ENCODE measurements at regions not wholly inside any gene's neighbourhood (a gene's known extent, or its start where the extent isn't known, plus 50 kb on each side); places are given as distances from the start of the nearest gene placed in this dataset.

DNA sequence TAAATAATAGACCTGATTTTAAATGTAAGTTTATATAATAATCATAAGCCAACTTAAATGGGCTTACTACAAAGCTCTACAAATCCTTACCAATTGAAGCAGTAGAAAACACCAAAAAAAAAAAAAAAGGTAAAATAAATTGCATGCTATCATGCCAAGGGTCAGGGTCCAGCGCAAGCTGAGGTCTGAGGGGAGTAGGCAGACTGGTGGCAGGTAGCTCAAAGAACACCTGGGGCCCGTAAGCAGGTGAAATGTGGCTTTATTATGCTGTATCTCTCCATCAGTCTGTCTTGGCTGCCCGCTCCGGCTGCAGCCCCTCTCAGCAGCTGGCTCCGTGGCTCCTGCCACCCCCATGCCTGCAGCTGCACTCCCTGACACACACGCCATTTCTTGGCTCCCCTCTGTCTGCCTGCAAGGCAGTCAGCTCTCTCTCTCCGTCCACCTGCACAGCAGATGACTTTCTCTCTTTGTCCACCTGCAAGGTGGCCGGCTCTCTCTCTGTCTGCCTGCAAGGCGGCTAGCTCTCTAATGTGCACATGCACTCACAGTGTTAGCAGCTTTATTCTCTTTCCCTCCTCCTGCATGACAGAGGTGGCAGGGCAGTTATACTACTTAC, 209.4 kb upstream of the UGT8 start:
- Histone ChIP-seq H3K4me3 (replicated peaks; ENCODE audit: low read depth, low read length) (no peak overlapping the region), H3K27me3 (replicated peaks; ENCODE audit: control insufficient read depth, insufficient read depth, low read length) (no peaks in the 10 kb centered on the region), H3K36me3 (ENCODE audit: control insufficient read depth, insufficient read depth, low read length) (no peaks in the 10 kb centered on the region)
- TF ChIP-seq, protein P1, sequence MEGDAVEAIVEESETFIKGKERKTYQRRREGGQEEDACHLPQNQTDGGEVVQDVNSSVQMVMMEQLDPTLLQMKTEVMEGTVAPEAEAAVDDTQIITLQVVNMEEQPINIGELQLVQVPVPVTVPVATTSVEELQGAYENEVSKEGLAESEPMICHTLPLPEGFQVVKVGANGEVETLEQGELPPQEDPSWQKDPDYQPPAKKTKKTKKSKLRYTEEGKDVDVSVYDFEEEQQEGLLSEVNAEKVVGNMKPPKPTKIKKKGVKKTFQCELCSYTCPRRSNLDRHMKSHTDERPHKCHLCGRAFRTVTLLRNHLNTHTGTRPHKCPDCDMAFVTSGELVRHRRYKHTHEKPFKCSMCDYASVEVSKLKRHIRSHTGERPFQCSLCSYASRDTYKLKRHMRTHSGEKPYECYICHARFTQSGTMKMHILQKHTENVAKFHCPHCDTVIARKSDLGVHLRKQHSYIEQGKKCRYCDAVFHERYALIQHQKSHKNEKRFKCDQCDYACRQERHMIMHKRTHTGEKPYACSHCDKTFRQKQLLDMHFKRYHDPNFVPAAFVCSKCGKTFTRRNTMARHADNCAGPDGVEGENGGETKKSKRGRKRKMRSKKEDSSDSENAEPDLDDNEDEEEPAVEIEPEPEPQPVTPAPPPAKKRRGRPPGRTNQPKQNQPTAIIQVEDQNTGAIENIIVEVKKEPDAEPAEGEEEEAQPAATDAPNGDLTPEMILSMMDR (IDR thresholded peaks at IDR 0.05; ENCODE audit: insufficient read depth, low read length, poor library complexity, severe bottlenecking) = no peak
- no peak for DNase-seq (ENCODE audit: extremely low read depth, insufficient read length)

DNA sequence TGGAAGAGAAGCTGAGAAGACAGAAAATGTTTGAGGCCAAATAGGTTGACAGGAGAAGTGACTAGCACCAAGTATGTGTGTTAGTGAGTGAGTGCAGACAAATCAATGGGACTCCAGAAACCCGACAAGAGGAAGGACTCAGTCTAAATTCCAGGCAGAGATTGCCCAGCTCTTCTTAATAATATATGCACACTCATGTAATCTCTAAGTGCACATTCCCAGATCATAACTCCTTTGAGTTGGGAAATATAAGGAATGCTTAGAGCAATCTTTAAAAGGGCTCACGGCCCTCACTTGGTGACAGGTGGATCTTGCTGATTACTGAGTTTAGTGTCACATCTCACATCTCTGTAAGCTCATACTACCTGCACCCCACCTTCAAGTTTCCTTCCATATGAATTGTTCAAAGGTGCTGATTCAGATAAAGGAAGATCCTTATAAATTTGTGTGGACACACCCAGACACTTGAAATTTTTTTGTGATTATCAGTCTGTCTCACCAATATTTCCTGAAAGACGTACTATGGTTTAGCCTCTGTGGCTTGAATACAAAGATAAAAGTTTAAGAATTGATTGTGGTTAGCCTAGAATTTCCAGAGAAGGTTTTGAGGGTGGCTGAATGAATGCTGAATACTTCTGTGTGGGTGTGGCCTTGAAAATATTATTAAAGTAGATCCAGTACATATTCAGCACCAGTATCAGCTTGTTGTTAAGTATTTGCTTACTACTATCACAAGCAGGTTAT, 205.1 kb upstream of the UGT8 start:
- TF ChIP-seq, protein P1 (IDR thresholded peaks at IDR 0.05; ENCODE audit: insufficient read depth, low read length, poor library complexity, severe bottlenecking) = no peak
- Histone ChIP-seq H3K4me3 (replicated peaks; ENCODE audit: low read depth, low read length) (no peak overlapping the region), H3K36me3 (ENCODE audit: control insufficient read depth, insufficient read depth, low read length) (no peaks in the 10 kb centered on the region), H3K27me3 (replicated peaks; ENCODE audit: control insufficient read depth, insufficient read depth, low read length) (no peaks in the 10 kb centered on the region; the same call in 1 of the 2 replicates)
- DNase-seq (ENCODE audit: extremely low read depth, insufficient read length) = no peak

DNA sequence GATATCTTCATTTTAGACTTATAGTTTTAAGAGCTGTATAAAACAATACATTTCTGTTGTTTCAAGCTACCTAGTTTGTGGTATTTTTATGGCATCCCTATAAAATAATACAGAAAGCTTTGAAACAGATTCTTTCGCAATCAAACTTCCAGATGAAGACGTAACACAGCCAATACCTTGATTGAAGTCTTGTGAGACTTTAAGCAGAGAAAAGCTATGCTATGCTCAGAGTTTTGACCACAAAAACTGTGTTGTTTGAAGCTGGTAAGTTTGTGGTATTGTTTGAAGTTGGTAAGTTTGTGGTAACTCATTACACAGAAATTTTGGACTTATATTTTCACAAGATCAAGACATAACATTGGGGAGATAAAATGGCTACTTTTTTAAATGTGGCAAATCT, 201.8 kb upstream of the UGT8 start:
- TF ChIP-seq, protein P1 (IDR thresholded peaks at IDR 0.05; ENCODE audit: insufficient read depth, low read length, poor library complexity, severe bottlenecking) = no peak
- Histone ChIP-seq H3K27me3 (replicated peaks; ENCODE audit: control insufficient read depth, insufficient read depth, low read length) (no peaks in the 10 kb centered on the region; the same call in 1 of the 2 replicates), H3K36me3 (ENCODE audit: control insufficient read depth, insufficient read depth, low read length) (no peaks in the 10 kb centered on the region), H3K4me3 (replicated peaks; ENCODE audit: low read depth, low read length) (no peak overlapping the region)
- DNase-seq (ENCODE audit: extremely low read depth, insufficient read length) = no peak

DNA sequence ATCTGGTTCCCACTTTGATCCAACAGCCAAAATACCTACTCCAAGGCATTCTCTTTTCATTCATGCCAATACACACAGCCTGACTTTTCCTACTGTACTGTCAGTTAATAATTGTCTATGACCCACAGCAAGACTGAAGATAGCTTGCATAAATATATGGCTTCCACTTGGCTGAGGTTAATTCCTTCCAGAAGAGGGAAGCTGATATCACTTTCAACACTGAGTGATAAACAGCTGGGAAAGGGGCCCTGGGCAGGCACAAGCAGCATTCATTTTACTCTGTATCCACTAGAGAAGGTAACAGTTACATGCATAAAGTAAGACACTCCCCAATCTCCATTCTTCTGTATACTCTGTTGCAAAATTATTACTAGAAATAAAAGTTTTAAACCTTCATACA, 200.2 kb upstream of the UGT8 start:
- Histone ChIP-seq H3K36me3 (ENCODE audit: control insufficient read depth, insufficient read depth, low read length) (no peaks in the 10 kb centered on the region), H3K4me3 (replicated peaks; ENCODE audit: low read depth, low read length) (no peak overlapping the region), H3K27me3 (replicated peaks; ENCODE audit: control insufficient read depth, insufficient read depth, low read length) (no peaks in the 10 kb centered on the region; the same call in 1 of the 2 replicates)
- DNase-seq (ENCODE audit: extremely low read depth, insufficient read length) = no peak
- TF ChIP-seq, protein P1 (IDR thresholded peaks at IDR 0.05; ENCODE audit: insufficient read depth, low read length, poor library complexity, severe bottlenecking) = no peak

DNA sequence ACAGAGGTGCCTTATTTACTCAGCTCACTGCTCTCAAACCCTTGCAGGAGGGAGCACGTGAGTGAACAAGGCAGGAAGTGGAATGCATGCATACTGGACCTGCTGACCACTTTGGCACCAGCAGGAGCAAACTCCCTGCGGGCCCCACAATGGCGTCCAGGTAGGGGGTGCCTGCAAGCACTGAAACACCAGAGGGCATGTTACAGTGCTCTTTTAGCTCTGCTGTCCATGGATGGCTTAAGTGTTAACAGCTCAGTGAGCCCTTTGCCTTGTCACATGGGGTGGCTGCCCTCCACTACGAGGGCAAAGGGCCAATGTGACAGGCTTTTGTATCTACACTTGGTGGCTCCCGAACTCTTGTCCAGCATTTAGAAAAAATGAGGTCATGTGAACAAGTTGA, 199.5 kb upstream of the UGT8 start:
- Histone ChIP-seq H3K4me3 (replicated peaks; ENCODE audit: low read depth, low read length) (no peak overlapping the region), H3K36me3 (ENCODE audit: control insufficient read depth, insufficient read depth, low read length) (no peaks in the 10 kb centered on the region), H3K27me3 (replicated peaks; ENCODE audit: control insufficient read depth, insufficient read depth, low read length) (no peaks in the 10 kb centered on the region; the same call in 1 of the 2 replicates)
- TF ChIP-seq, protein P1 (IDR thresholded peaks at IDR 0.05; ENCODE audit: insufficient read depth, low read length, poor library complexity, severe bottlenecking) = no peak
- DNase-seq (ENCODE audit: extremely low read depth, insufficient read length) = no peak
